ENCODE measurements at regions not wholly inside any gene's neighbourhood (a gene's known extent, or its start where the extent isn't known, plus 50 kb on each side); places are given as distances from the start of the nearest gene placed in this dataset.
A peak's percentile ranks its signal among the peaks of the same experiment; 100 is the strongest.

DNA sequence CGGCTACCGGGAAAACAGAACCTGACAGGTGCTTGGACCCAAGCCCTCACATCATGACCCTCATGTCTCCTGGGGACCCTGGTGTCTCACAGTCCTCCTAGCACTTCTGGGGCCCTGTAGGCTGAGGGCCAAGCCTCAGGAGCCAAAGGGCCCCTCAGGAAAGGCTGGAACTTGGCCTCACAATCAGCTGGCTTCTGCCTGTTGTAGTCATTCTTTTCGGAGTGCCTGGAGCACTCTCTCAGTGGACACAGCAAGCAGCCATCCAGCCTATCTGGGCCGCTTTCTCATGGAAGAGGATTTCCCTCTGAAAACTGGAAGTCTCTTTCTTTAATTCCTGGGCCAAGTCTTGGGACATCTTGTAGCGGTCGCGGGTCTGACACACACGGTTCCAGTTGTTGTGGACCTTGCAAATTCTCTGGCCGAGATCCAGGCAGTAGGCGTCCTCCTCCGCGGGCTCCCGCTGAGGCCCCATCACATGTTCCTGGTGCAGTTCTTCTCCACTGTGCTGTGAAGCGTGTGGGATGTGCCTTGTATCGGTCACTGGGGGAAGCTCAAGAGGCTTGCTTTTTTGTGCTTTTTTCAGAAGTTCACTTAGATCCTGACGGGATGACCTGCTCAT is 169.3 kb downstream of the EMP1 start:
- peaks cover 0 to 3% (median 0%) of the 10 kb centered on the region in 11 donors for H3K9me3 ChIP-seq
- peak in 4 of 8 donors; percentile 28 to 78 (median 32) for ATAC-seq
- H3K4me3 ChIP-seq, result no peak overlapping the region
- WGBS, 2 donors, result 77 to 86% methylated on average over 16 of the region's 16 CpGs
- intact Hi-C loops (cut with DNase I), result loop anchor here in 5 of 10 donors (10.0 kb wide), 3 partner anchors 169 to 799 kb away; no protein-coding TSS in a partner anchor
- H3K27me3 ChIP-seq, result peaks cover 0 to 17% (median 9%) of the 10 kb centered on the region in 7 donors
- peak in 1 of 2 donors; percentile 12 for DNase-seq
- no peak for TF ChIP-seq CTCF (IDR thresholded peaks at IDR 0.05)
- H3K36me3 ChIP-seq, result no peaks in the 10 kb centered on the region
- no peaks in the 10 kb centered on the region for H3K4me1 ChIP-seq
- H3K27ac ChIP-seq, result no peak overlapping the region

DNA sequence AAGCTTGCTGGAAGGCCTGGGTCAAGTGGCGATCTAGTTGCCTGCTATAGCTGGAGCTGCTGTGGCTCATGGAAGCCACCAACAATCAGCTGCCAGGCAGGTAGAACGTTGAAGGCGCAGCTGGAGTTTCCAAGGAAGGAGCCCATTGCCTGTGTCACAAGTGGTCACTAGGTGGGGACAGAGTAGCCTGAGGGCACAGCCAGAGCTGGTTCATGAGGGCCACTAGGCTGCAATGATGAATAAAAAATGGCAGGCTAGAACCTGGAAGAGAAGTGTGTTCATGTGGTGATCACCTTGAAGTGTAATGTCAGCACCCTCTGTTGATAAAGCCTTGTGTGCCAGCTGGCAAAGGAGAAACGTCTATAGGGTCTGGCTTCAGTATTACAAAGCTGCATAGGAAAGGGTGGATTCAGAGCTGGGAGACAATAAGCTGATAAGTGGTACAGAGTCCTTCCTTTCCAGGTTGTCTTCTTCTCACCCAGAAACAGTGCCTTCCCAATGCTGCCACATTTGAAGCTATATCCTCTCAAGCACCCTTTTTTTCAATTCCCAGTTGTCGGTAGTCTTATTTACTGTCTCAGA is 165.8 kb downstream of the EMP1 start:
- Histone ChIP-seq H3K27me3 (peaks cover 0 to 37% (median 24%) of the 10 kb centered on the region in 7 donors), H3K9me3 (peaks cover 0 to 3% (median 0%) of the 10 kb centered on the region in 11 donors), H3K4me1 (no peaks in the 10 kb centered on the region), H3K36me3 (no peaks in the 10 kb centered on the region), H3K4me3 (no peak overlapping the region), H3K27ac (no peak overlapping the region)
- peak in 6 of 8 donors; percentile 38 to 84 (median 68) for ATAC-seq
- WGBS, 2 donors, result 47 to 48% methylated on average over 5 of the region's 5 CpGs
- intact Hi-C loops (cut with DNase I), result loop anchor here in 8 of 10 donors (1.0 to 10.0 kb wide), 8 partner anchors 170 to 802 kb away; no protein-coding TSS in a partner anchor
- peak; percentile 34 for DNase-seq
- TF ChIP-seq CTCF (IDR thresholded peaks at IDR 0.05), result peak; percentile 54 to 80 (median 77)

DNA sequence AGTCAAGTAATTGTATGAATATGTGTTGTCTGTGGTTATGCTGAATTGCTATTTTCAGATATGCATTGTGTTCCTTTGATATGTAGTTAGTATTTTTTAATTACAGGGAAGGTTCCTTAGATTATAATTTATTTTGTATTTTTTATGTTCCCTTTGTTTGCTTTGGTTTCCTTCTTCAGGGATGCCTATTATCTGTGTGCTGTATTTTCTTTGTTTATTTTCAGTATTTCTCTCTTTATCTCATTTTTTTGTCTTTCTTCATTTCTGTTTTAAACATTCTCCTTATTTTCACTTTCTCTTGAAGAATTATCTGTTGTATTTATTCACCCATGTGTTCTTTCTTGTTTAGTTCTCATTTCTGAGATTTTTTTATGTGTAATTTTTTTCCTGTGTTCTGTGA is 163.1 kb downstream of the EMP1 start:
- TF ChIP-seq CTCF (IDR thresholded peaks at IDR 0.05), result no peak
- intact Hi-C loops (cut with DNase I), result loop anchor here in 8 of 10 donors (5.0 to 10.0 kb wide), 5 partner anchors 173 to 805 kb away; no protein-coding TSS in a partner anchor
- H3K27ac ChIP-seq, result no peak overlapping the region
- H3K36me3 ChIP-seq, result no peaks in the 10 kb centered on the region
- no peak for ATAC-seq
- DNase-seq, result no peak
- peaks cover 0 to under 1% (median 0%) of the 10 kb centered on the region in 11 donors for H3K9me3 ChIP-seq
- H3K4me1 ChIP-seq, result no peaks in the 10 kb centered on the region
- no peak overlapping the region for H3K4me3 ChIP-seq
- peaks cover 0 to 47% (median 23%) of the 10 kb centered on the region in 7 donors for H3K27me3 ChIP-seq

DNA sequence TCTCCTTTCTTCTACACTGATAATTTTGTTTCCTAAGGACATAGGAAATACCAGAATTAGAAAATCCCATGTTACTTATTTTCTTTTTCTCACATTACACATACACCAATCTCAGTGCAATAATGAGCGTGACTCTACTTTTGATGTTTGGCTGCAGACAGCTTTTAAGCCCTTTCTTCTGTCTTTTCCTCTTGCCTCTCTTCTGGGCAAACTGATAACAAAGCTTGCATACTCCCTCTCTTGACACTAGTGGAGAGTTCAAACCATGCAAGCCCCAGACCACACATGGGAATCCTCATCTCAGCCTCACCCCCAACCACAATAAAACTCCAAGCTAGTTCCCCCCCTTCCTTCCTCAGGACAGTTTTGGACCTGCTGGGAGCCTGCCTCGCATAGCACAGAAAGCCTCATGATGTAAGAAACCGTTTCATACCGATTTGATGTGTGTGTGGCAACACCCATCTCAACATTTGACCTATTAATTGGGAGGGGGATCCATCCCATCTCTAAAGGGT is 161.9 kb downstream of the EMP1 start:
- no peak for TF ChIP-seq CTCF (IDR thresholded peaks at IDR 0.05)
- no peak for DNase-seq
- Histone ChIP-seq H3K27me3 (peaks cover 0 to 49% (median 23%) of the 10 kb centered on the region in 7 donors), H3K4me1 (no peaks in the 10 kb centered on the region), H3K9me3 (no peaks in the 10 kb centered on the region), H3K27ac (no peak overlapping the region), H3K4me3 (no peak overlapping the region), H3K36me3 (no peaks in the 10 kb centered on the region)
- WGBS, 2 donors, result 69 to 75% methylated on average over 4 of the region's 4 CpGs
- intact Hi-C loops (cut with DNase I), result no loop called here
- no peak for ATAC-seq
